ENCODE measurements at regions not wholly inside any gene's neighbourhood (a gene's known extent, or its start where the extent isn't known, plus 50 kb on each side); places are given as distances from the start of the nearest gene placed in this dataset.
"Not testable (repeated sequence)": the region's sequence is repeated elsewhere in the genome, so short reads cannot be mapped to it uniquely, and the experiment has no call there.

DNA sequence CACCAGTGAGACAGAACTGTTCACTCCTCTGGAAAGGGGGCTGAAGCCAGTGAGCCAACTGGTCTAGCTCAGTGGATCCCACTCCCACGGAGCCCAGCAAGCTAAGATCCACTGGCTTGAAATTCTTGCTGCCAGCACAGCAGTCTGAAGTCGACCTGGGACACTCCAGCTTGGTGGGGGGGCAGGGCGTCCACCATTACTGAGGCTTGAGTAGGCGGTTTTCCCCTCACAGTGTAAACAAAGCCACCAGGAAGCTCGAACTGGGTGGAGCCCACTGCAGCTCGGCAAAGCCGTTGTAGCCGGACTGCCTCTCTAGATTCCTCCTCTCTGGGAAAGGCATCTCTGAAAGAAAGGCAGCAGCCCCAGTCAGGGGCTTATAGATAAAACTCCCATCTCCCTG lies 52.3 kb upstream of the BBX start:
- DNase-seq: not testable (repeated sequence)
